ENCODE measurements at regions not wholly inside any gene's neighbourhood (a gene's known extent, or its start where the extent isn't known, plus 50 kb on each side); places are given as distances from the start of the nearest gene placed in this dataset.

- H3K27ac ChIP-seq: peak overlapping the region in 1 of 4 donors; percentile 36
- TF ChIP-seq EP300 (IDR thresholded peaks at IDR 0.05): no peak
- TF ChIP-seq POLR2A (IDR thresholded peaks at IDR 0.05): no peak
- no peak for TF ChIP-seq CTCF (IDR thresholded peaks at IDR 0.05)
- no peak overlapping the region for H3K4me3 ChIP-seq
- H3K27me3 ChIP-seq: no peaks in the 10 kb centered on the region
- H3K9me3 ChIP-seq: no peaks in the 10 kb centered on the region
- no peaks in the 10 kb centered on the region for H3K4me1 ChIP-seq
- DNase-seq (ENCODE audit: low spot score in 2 of 2): no peak
- WGBS, 2 donors: 48 to 54% methylated on average over 4 of the region's 4 CpGs
- H3K36me3 ChIP-seq: no peaks in the 10 kb centered on the region
These were observed 266.1 kb upstream of the DYNLRB2 start for GRCh38 chr16:80274576-80275191.

GRCh38 chr16:80273635-80274538, 266.9 kb upstream of the DYNLRB2 start:
- Histone ChIP-seq H3K4me1 (no peaks in the 10 kb centered on the region), H3K27me3 (no peaks in the 10 kb centered on the region), H3K9me3 (no peaks in the 10 kb centered on the region), H3K4me3 (no peak overlapping the region), H3K36me3 (no peaks in the 10 kb centered on the region), H3K27ac (peak overlapping the region in 1 of 4 donors; percentile 36)
- DNase-seq (ENCODE audit: low spot score in 2 of 2): no peak
- 63 to 72% methylated on average over 4 of the region's 4 CpGs for WGBS, 2 donors
- TF ChIP-seq POLR2A (IDR thresholded peaks at IDR 0.05) (no peak), EP300 (IDR thresholded peaks at IDR 0.05) (no peak), CTCF (IDR thresholded peaks at IDR 0.05) (no peak)

GRCh38 chr16:80265624-80266306, 275.0 kb upstream of the DYNLRB2 start:
- Histone ChIP-seq H3K27me3 (no peaks in the 10 kb centered on the region), H3K27ac (no peak overlapping the region), H3K9me3 (no peaks in the 10 kb centered on the region), H3K36me3 (no peaks in the 10 kb centered on the region), H3K4me1 (no peaks in the 10 kb centered on the region), H3K4me3 (no peak overlapping the region)
- WGBS, 2 donors: 69 to 70% methylated on average over 2 of the region's 2 CpGs
- TF ChIP-seq CTCF (IDR thresholded peaks at IDR 0.05) (no peak), POLR2A (IDR thresholded peaks at IDR 0.05) (no peak), EP300 (IDR thresholded peaks at IDR 0.05) (no peak)
- DNase-seq (ENCODE audit: low spot score in 2 of 2): no peak

- TF ChIP-seq CTCF (IDR thresholded peaks at IDR 0.05): no peak
- no peak for TF ChIP-seq POLR2A (IDR thresholded peaks at IDR 0.05)
- no peak for TF ChIP-seq EP300 (IDR thresholded peaks at IDR 0.05)
- Histone ChIP-seq H3K9me3 (no peaks in the 10 kb centered on the region), H3K36me3 (no peaks in the 10 kb centered on the region), H3K27ac (no peak overlapping the region), H3K4me1 (no peaks in the 10 kb centered on the region), H3K27me3 (no peaks in the 10 kb centered on the region), H3K4me3 (no peak overlapping the region)
- DNase-seq (ENCODE audit: low spot score in 2 of 2): no peak
- WGBS, 2 donors: 92 to 94% methylated on average over 6 of the region's 6 CpGs
These were observed 276.7 kb upstream of the DYNLRB2 start for GRCh38 chr16:80263848-80264694.
